ENCODE measurements at regions not wholly inside any gene's neighbourhood (a gene's known extent, or its start where the extent isn't known, plus 50 kb on each side); places are given as distances from the start of the nearest gene placed in this dataset.

DNA sequence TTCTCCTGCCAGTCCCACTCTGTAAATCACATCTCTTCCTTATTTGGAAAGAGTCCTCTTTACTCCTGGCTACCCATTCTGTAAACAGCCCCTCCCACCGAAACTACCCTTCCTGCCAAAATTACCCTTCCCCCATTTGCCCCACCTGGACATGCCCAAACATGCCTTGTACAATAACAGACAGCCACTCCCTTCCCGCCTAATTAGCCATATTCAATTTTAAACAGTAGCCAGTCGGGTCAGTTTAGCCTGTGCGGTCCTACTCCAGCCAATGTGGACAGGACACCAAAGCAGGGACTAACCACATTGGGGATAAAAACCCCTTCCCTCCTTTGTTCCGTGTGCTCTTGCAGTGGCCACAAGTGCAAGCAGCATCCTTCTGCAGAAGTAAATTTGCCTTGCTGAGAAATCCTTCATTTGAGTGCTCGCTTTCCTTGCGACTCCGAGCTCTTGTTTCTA lies 56.3 kb upstream of the MAP10 start:
- no peak for DNase-seq
- ATAC-seq, result no peak
- peaks cover 9% of the 10 kb centered on the region for H3K36me3 Mint-ChIP-seq
- 85% methylated on average over 8 of the region's 8 CpGs for WGBS (ENCODE audit: insufficient coverage)
- intact Hi-C loops (cut with micrococcal nuclease), result no loop called here
- no peaks in the 10 kb centered on the region for H3K4me1 ChIP-seq (ENCODE audit: control insufficient read depth, insufficient read depth, low read length)
- H3K9me3 ChIP-seq (ENCODE audit: control insufficient read depth, insufficient read depth, low read length), result peaks cover 14% of the 10 kb centered on the region
- H3K9me3 Mint-ChIP-seq, result peaks cover 5 to 7% of the 10 kb centered on the region in 2 donors
- no peaks in the 10 kb centered on the region for H3K36me3 ChIP-seq (ENCODE audit: control insufficient read depth, insufficient read depth, low read length)
- peaks cover 11 to 13% of the 10 kb centered on the region in 2 donors for H3K4me1 Mint-ChIP-seq
- peaks cover 4 to 5% of the 10 kb centered on the region in 2 donors for H3K27me3 Mint-ChIP-seq (ENCODE audit: low read depth in 2 of 2)
- TF ChIP-seq, protein P1, sequence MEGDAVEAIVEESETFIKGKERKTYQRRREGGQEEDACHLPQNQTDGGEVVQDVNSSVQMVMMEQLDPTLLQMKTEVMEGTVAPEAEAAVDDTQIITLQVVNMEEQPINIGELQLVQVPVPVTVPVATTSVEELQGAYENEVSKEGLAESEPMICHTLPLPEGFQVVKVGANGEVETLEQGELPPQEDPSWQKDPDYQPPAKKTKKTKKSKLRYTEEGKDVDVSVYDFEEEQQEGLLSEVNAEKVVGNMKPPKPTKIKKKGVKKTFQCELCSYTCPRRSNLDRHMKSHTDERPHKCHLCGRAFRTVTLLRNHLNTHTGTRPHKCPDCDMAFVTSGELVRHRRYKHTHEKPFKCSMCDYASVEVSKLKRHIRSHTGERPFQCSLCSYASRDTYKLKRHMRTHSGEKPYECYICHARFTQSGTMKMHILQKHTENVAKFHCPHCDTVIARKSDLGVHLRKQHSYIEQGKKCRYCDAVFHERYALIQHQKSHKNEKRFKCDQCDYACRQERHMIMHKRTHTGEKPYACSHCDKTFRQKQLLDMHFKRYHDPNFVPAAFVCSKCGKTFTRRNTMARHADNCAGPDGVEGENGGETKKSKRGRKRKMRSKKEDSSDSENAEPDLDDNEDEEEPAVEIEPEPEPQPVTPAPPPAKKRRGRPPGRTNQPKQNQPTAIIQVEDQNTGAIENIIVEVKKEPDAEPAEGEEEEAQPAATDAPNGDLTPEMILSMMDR (IDR thresholded peaks at IDR 0.05), result no peak
- no peak overlapping the region for H3K27ac ChIP-seq (ENCODE audit: low read length)
- no peaks in the 10 kb centered on the region for H3K27me3 ChIP-seq (ENCODE audit: control insufficient read depth, insufficient read depth, low read length)
- no peak overlapping the region for H3K4me3 ChIP-seq (ENCODE audit: low read length)
- no peak overlapping the region for H3K27ac Mint-ChIP-seq
- H3K4me3 Mint-ChIP-seq, result no peak overlapping the region

DNA sequence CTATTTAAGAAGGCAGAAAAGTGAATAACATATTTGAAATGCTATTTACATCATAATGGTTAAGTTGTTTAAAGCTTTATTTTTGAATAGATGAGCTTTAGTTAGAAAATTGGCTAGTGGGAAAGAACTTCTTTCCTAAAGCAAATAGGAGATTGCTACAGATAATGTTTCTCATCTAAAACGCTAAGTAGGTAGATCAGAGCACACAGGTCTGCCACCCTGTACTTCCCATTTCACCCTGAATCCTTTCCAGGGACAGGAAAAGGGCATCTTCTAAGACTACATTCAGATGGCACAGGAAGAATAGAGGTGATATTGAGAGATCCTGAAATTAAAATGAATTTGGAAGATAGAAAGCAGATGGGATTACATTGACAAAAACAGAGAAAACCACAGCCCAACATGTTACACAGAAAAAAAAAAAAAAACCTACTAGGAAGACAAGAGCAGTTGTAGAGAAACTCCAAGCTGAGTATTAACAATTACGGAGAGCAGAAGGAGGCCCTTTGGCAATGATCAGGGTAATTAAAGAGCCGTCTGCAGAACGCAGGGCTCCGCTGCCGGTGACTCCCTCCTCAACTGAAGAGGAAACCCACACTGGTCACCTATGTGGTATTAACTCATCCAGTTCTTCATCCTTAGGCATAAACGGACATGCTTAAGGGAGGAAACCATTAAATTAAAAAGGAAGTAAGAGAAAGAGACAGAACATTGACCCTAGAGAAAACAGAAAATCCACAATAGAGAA lies 53.6 kb upstream of the MAP10 start:
- Mint-ChIP-seq H3K27me3 (ENCODE audit: low read depth in 2 of 2) (peaks cover 4 to 5% of the 10 kb centered on the region in 2 donors), H3K4me3 (no peak overlapping the region), H3K27ac (no peak overlapping the region), H3K9me3 (peaks cover 5 to 7% of the 10 kb centered on the region in 2 donors), H3K36me3 (peaks cover 9% of the 10 kb centered on the region), H3K4me1 (peaks cover 11 to 13% of the 10 kb centered on the region in 2 donors)
- TF ChIP-seq, protein P1 (IDR thresholded peaks at IDR 0.05), result no peak
- H3K27me3 ChIP-seq (ENCODE audit: control insufficient read depth, insufficient read depth, low read length), result no peaks in the 10 kb centered on the region
- WGBS (ENCODE audit: insufficient coverage), result 33% methylated on average over 5 of the region's 7 CpGs
- ATAC-seq (no peak), DNase-seq (no peak)
- no peaks in the 10 kb centered on the region for H3K36me3 ChIP-seq (ENCODE audit: control insufficient read depth, insufficient read depth, low read length)
- H3K4me1 ChIP-seq (ENCODE audit: control insufficient read depth, insufficient read depth, low read length), result no peaks in the 10 kb centered on the region
- no peak overlapping the region for H3K4me3 ChIP-seq (ENCODE audit: low read length)
- no peak overlapping the region for H3K27ac ChIP-seq (ENCODE audit: low read length)
- intact Hi-C loops (cut with micrococcal nuclease), result no loop called here
- H3K9me3 ChIP-seq (ENCODE audit: control insufficient read depth, insufficient read depth, low read length), result peaks cover 14% of the 10 kb centered on the region

DNA sequence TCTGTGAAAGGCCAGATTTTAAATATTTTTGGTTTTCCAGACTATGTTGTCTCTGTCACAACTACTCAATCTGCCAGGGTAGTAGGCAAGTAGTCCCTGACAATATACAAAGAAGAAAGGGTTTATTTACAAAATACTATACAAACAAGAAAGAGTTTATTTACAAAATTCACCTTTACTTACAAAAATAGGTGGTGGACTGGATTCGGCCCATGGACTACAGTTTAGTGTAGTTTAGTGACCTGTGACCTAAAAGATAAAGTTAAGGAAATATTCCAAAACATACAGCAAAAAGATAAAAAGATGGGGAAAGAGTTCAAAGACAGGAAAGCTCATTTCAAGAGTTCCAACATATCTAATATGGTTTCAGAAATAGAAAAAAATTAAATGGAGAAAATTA lies 52.9 kb upstream of the MAP10 start:
- intact Hi-C loops (cut with micrococcal nuclease), result no loop called here
- H3K27ac Mint-ChIP-seq, result no peak overlapping the region

More for the DNA sequence above, 52.9 kb upstream of the MAP10 start:
- Histone ChIP-seq H3K27me3 (ENCODE audit: control insufficient read depth, insufficient read depth, low read length) (no peaks in the 10 kb centered on the region), H3K4me3 (ENCODE audit: low read length) (no peak overlapping the region), H3K4me1 (ENCODE audit: control insufficient read depth, insufficient read depth, low read length) (no peaks in the 10 kb centered on the region), H3K27ac (ENCODE audit: low read length) (no peak overlapping the region), H3K9me3 (ENCODE audit: control insufficient read depth, insufficient read depth, low read length) (peaks cover 14% of the 10 kb centered on the region), H3K36me3 (ENCODE audit: control insufficient read depth, insufficient read depth, low read length) (no peaks in the 10 kb centered on the region)
- Mint-ChIP-seq H3K36me3 (peaks cover 9% of the 10 kb centered on the region), H3K27me3 (ENCODE audit: low read depth in 2 of 2) (peaks cover 4 to 5% of the 10 kb centered on the region in 2 donors), H3K4me1 (peaks cover 11 to 13% of the 10 kb centered on the region in 2 donors), H3K9me3 (peaks cover 5 to 7% of the 10 kb centered on the region in 2 donors), H3K4me3 (no peak overlapping the region)
- DNase-seq (no peak), ATAC-seq (no peak)
- no CpG with 5 or more reads among the region's 1 CpG for WGBS (ENCODE audit: insufficient coverage)
- TF ChIP-seq, protein P1 (IDR thresholded peaks at IDR 0.05), result no peak
